Karpas-422 (cell line): ENCODE measurements at regions not wholly inside any gene's neighbourhood (a gene's known extent, or its start where the extent isn't known, plus 50 kb on each side); places are given as distances from the start of the nearest gene placed in this dataset.

Experiments used
- DNase-seq: peaks from one replicate; pipeline ENCODE4 v3.0.0-alpha.2; 2015
- H2AFZ ChIP-seq: fragments of 200-600 bp; sonication (generic); 2 replicates; pipeline ENCODE4 v1.6.1; 2014; ENCODE audit warnings: antibody characterized with exemption, low read length, mixed read lengths
- H3K27ac ChIP-seq: fragments of 200-600 bp; sonication (generic); 2 replicates; pipeline ENCODE4 v1.5.1; 2014; ENCODE audit warnings: mild to moderate bottlenecking, low read length, moderate library complexity
- H3K27me3 ChIP-seq: fragments of 200-600 bp; sonication (generic); 2 replicates; pipeline ENCODE4 v1.6.1; 2014; ENCODE audit warnings: low read length, mixed read lengths
- H3K36me3 ChIP-seq: fragments of 200-600 bp; sonication (generic); 2 replicates; pipeline ENCODE4 v1.6.1; 2014; ENCODE audit warnings: low read length, mixed read lengths; ENCODE audit not compliant: insufficient read depth
- H3K4me1 ChIP-seq: fragments of 200-600 bp; sonication (generic); 2 replicates; pipeline ENCODE4 v1.6.1; 2014; ENCODE audit warnings: mild to moderate bottlenecking, low read length, mixed read lengths
- H3K4me2 ChIP-seq: fragments of 200-600 bp; sonication (generic); 2 replicates; pipeline ENCODE4 v1.6.1; 2014; ENCODE audit warnings: low read length, low read depth, mild to moderate bottlenecking; ENCODE audit not compliant: poor library complexity, severe bottlenecking
- H3K4me3 ChIP-seq: fragments of 200-600 bp; sonication (generic); 2 replicates; pipeline ENCODE4 v1.5.1; 2014; ENCODE audit warnings: mild to moderate bottlenecking, antibody characterized with exemption, low read length, mixed read lengths
- H3K79me2 ChIP-seq: fragments of 200-600 bp; sonication (generic); 2 replicates; pipeline ENCODE4 v1.6.1; 2014; ENCODE audit warnings: mild to moderate bottlenecking, low read length, mixed read lengths
- H3K9ac ChIP-seq: fragments of 200-600 bp; sonication (generic); 2 replicates; pipeline ENCODE4 v1.6.0; 2014; ENCODE audit warnings: low read length
- H3K9me2 ChIP-seq: fragments of 200-600 bp; sonication (generic), shearing (Covaris generic); replicated peaks from 2 replicates; pipeline ENCODE4 v1.6.0; 2014; ENCODE audit warnings: mild to moderate bottlenecking, low read length, moderate library complexity; ENCODE audit not compliant: insufficient read depth
- H3K9me3 ChIP-seq: fragments of 300-700, 200-600 bp; sonication (generic); 2 replicates; pipeline ENCODE4 v1.6.1; 2014; ENCODE audit warnings: low read length, mixed read lengths
- H4K20me1 ChIP-seq: fragments of 200-600 bp; sonication (generic); 2 replicates; pipeline ENCODE4 v1.6.1; 2014; ENCODE audit warnings: mild to moderate bottlenecking, antibody characterized with exemption, low read length, low read depth; ENCODE audit not compliant: insufficient read depth

- H3K36me3 ChIP-seq = no peaks in the 10 kb centered on the region
- H3K27ac ChIP-seq = no peak overlapping the region
- H3K4me3 ChIP-seq = no peak overlapping the region
- no peaks in the 10 kb centered on the region for H3K9me3 ChIP-seq
- H2AFZ ChIP-seq = no peak overlapping the region
- H3K4me2 ChIP-seq = no peak overlapping the region
- no peaks in the 10 kb centered on the region for H4K20me1 ChIP-seq
- H3K27me3 ChIP-seq = no peaks in the 10 kb centered on the region
- H3K79me2 ChIP-seq = no peaks in the 10 kb centered on the region
- H3K9me2 ChIP-seq = no peaks in the 10 kb centered on the region
- no peak for DNase-seq
- no peaks in the 10 kb centered on the region for H3K4me1 ChIP-seq
- no peak overlapping the region for H3K9ac ChIP-seq
These were observed 148.6 kb upstream of the ZNF804B start for GRCh38 chr7:88610942-88611341.

GRCh38 chr7:88600695-88601094 lies 158.8 kb upstream of the ZNF804B start:
- Histone ChIP-seq H3K4me2 (no peak overlapping the region), H3K9me2 (no peaks in the 10 kb centered on the region), H3K27me3 (0 out of 2 replicates have a peak, but pooled peaks cover 3% of the 10 kb centered on the region), H3K36me3 (no peaks in the 10 kb centered on the region), H3K79me2 (no peaks in the 10 kb centered on the region), H3K4me1 (no peaks in the 10 kb centered on the region), H3K27ac (no peak overlapping the region), H3K4me3 (no peak overlapping the region), H2AFZ (no peak overlapping the region), H3K9ac (no peak overlapping the region), H3K9me3 (no peaks in the 10 kb centered on the region), H4K20me1 (no peaks in the 10 kb centered on the region)
- DNase-seq = no peak

DNA sequence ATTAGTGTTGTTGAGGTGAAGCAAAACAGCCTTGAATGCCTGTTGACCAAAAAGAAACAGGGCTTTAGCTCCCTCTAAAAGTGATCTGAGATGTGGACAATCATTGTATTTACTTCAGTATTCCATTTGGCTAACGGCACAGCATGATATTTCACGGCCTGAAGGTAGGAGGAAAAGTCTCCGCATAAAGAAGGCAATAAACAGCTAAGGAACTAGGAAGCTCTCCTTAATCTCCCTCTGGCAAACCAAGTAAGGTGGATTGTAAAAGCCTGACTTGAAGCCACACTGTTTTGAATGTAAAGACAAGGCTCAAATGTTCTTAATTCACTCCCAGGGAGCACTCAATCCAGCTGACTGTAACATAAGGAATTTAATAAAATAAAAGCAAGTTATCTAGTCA lies 160.0 kb upstream of the ZNF804B start:
- H3K4me3 ChIP-seq = no peak overlapping the region
- no peaks in the 10 kb centered on the region for H3K9me2 ChIP-seq
- no peaks in the 10 kb centered on the region for H4K20me1 ChIP-seq
- DNase-seq = no peak
- H3K4me2 ChIP-seq = no peak overlapping the region
- 0 out of 2 replicates have a peak, but pooled peaks cover 3% of the 10 kb centered on the region for H3K27me3 ChIP-seq
- no peaks in the 10 kb centered on the region for H3K36me3 ChIP-seq
- no peaks in the 10 kb centered on the region for H3K79me2 ChIP-seq
- no peak overlapping the region for H2AFZ ChIP-seq
- H3K4me1 ChIP-seq = no peaks in the 10 kb centered on the region
- H3K9ac ChIP-seq = no peak overlapping the region
- no peak overlapping the region for H3K27ac ChIP-seq
- H3K9me3 ChIP-seq = no peaks in the 10 kb centered on the region

DNA sequence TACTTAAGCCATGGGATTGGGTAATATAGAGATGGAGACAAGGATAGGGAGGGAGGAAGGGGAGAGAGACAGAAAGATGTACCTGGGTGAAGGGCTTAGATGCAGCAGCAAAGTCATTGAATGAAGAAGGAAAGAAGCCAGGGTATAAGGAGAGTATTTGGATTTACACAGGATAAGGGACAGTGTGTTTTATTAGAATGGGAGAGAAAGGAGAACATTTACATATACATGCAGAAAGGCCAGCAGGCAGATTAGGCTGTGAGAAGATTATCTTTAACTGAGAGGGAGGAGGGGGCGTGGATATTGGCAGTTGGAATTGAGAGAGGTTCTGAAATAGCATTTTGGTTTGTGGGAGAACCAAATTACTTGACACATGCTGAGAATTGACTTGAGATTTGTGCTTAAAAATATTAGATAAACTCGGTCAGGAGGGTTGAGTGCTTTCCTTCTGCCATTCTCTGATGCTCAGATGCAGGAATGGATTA lies 161.5 kb upstream of the ZNF804B start:
- DNase-seq = no peak
- Histone ChIP-seq H3K36me3 (no peaks in the 10 kb centered on the region), H2AFZ (no peak overlapping the region), H3K9ac (no peak overlapping the region), H3K27me3 (0 out of 2 replicates have a peak, but pooled peaks cover 3% of the 10 kb centered on the region), H3K4me2 (no peak overlapping the region), H3K4me1 (no peaks in the 10 kb centered on the region), H3K4me3 (no peak overlapping the region), H4K20me1 (no peaks in the 10 kb centered on the region), H3K79me2 (no peaks in the 10 kb centered on the region), H3K9me2 (no peaks in the 10 kb centered on the region), H3K9me3 (no peaks in the 10 kb centered on the region), H3K27ac (no peak overlapping the region)

- H3K4me3 ChIP-seq = no peak overlapping the region
- H3K36me3 ChIP-seq = no peaks in the 10 kb centered on the region
- no peaks in the 10 kb centered on the region for H3K79me2 ChIP-seq
- H3K27ac ChIP-seq = no peak overlapping the region
- no peak overlapping the region for H3K4me2 ChIP-seq
- DNase-seq = no peak
- no peaks in the 10 kb centered on the region for H3K4me1 ChIP-seq
- H3K9me2 ChIP-seq = no peaks in the 10 kb centered on the region
- H3K9me3 ChIP-seq = no peaks in the 10 kb centered on the region
- H3K9ac ChIP-seq = no peak overlapping the region
- no peaks in the 10 kb centered on the region for H4K20me1 ChIP-seq
- no peaks in the 10 kb centered on the region for H3K27me3 ChIP-seq
- no peak overlapping the region for H2AFZ ChIP-seq
These were observed 168.5 kb upstream of the ZNF804B start for GRCh38 chr7:88590963-88591362.

- DNase-seq = no peak
- no peak overlapping the region for H2AFZ ChIP-seq
- no peaks in the 10 kb centered on the region for H3K4me1 ChIP-seq
- H4K20me1 ChIP-seq = no peaks in the 10 kb centered on the region
- no peaks in the 10 kb centered on the region for H3K79me2 ChIP-seq
- no peaks in the 10 kb centered on the region for H3K9me3 ChIP-seq
- no peak overlapping the region for H3K4me2 ChIP-seq
- H3K9ac ChIP-seq = no peak overlapping the region
- H3K9me2 ChIP-seq = no peaks in the 10 kb centered on the region
- no peaks in the 10 kb centered on the region for H3K36me3 ChIP-seq
- H3K27ac ChIP-seq = no peak overlapping the region
- H3K4me3 ChIP-seq = no peak overlapping the region
- no peaks in the 10 kb centered on the region for H3K27me3 ChIP-seq
These were observed 169.6 kb upstream of the ZNF804B start for GRCh38 chr7:88589927-88590326.

DNA sequence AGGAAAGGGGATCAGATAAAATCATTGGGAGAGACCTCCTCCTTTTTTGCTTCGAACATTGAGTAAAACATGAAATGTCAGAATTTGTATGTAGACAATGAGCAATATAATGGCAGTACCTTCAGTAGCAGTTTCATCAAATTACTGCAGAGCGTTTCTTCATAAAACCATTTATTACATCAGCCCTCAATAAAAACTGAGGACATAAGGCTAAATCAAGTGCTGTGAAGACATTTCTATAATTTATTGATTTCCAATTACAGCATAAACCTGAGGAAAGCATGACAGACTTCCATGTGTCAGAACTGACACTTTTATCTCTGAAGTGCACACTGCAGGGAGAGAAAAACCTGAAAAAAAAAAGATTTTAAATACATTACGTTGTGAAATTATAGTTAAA lies 172.6 kb upstream of the ZNF804B start:
- DNase-seq = no peak
- no peak overlapping the region for H3K4me3 ChIP-seq
- H2AFZ ChIP-seq = no peak overlapping the region
- no peaks in the 10 kb centered on the region for H3K36me3 ChIP-seq
- H3K9me3 ChIP-seq = no peaks in the 10 kb centered on the region
- no peaks in the 10 kb centered on the region for H3K27me3 ChIP-seq
- no peaks in the 10 kb centered on the region for H3K79me2 ChIP-seq
- no peaks in the 10 kb centered on the region for H3K9me2 ChIP-seq
- H3K4me1 ChIP-seq = no peaks in the 10 kb centered on the region
- H3K27ac ChIP-seq = no peak overlapping the region
- no peak overlapping the region for H3K9ac ChIP-seq
- no peaks in the 10 kb centered on the region for H4K20me1 ChIP-seq
- H3K4me2 ChIP-seq = no peak overlapping the region

DNA sequence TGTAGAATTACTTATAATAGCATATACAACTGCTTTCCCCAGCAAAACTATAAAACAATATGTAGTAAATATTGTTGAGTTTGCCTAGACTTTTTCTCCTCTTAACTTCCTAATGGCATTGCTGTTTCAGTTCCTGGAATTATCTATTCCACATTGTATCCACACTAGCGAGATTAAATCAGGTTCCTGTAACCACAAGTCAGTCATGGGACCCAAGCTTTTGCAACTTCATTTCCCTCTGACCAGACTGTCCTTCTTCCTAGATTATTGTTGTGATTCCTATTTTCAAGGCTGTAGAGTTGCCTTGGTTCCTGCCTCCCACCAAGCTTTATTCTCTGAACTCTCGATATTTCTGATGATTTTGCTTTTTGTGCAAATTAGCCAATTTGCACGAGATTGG lies 173.3 kb upstream of the ZNF804B start:
- Histone ChIP-seq H3K27ac (no peak overlapping the region), H3K4me2 (no peak overlapping the region), H2AFZ (no peak overlapping the region), H3K9me3 (no peaks in the 10 kb centered on the region), H3K9me2 (no peaks in the 10 kb centered on the region), H3K4me1 (no peaks in the 10 kb centered on the region), H3K9ac (no peak overlapping the region), H3K36me3 (no peaks in the 10 kb centered on the region), H3K4me3 (no peak overlapping the region), H4K20me1 (no peaks in the 10 kb centered on the region), H3K79me2 (no peaks in the 10 kb centered on the region), H3K27me3 (no peaks in the 10 kb centered on the region)
- DNase-seq = no peak

DNA sequence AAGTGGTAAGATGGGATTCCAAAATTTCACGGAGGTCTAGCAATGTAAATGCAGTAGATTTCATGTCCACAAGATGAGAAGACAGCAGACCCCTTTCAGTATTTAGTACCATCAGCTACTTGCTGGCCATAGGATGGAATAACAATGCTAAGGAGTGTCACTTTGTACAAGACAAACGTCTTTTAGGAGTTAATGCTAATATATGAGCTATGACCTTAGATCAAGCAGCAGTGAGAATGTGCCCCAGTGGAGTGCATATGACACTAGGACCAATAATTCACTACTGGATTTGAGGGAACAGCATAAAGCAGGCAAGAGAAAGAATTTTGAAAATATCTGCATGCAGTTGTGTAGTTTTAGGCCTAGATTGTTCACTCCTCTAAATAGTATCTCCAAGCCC lies 182.8 kb upstream of the ZNF804B start:
- no peak overlapping the region for H2AFZ ChIP-seq
- H3K4me3 ChIP-seq = no peak overlapping the region
- no peak overlapping the region for H3K4me2 ChIP-seq
- H3K79me2 ChIP-seq = no peaks in the 10 kb centered on the region
- no peaks in the 10 kb centered on the region for H3K27me3 ChIP-seq
- H3K9me2 ChIP-seq = no peaks in the 10 kb centered on the region
- H4K20me1 ChIP-seq = no peaks in the 10 kb centered on the region
- no peak overlapping the region for H3K27ac ChIP-seq
- H3K9me3 ChIP-seq = no peaks in the 10 kb centered on the region
- no peaks in the 10 kb centered on the region for H3K4me1 ChIP-seq
- H3K9ac ChIP-seq = no peak overlapping the region
- DNase-seq = no peak
- no peaks in the 10 kb centered on the region for H3K36me3 ChIP-seq
